ENCODE measurements at regions not wholly inside any gene's neighbourhood (a gene's known extent, or its start where the extent isn't known, plus 50 kb on each side); places are given as distances from the start of the nearest gene placed in this dataset.

- DNase-seq = no peak
- TF ChIP-seq CTCF (conservative IDR thresholded peaks at IDR 0.05) = no peak
Measured at GRCh38 chr12:43278541-43278832, 273.5 kb downstream of the ADAMTS20 start.

More at GRCh38 chr12:43278541-43278832, 273.5 kb downstream of the ADAMTS20 start:
- no peak overlapping the region for H2BK120ac ChIP-seq (ENCODE audit: low read depth, low read length, poor library complexity, severe bottlenecking)
- no peak overlapping the region for H3K23ac ChIP-seq (ENCODE audit: insufficient read length, low read depth, low read length)
- H4K91ac ChIP-seq (ENCODE audit: insufficient read length, low read depth, low read length) = no peak overlapping the region
- H3K4me1 ChIP-seq (ENCODE audit: insufficient read depth, low read length) = peaks cover under 1% of the 10 kb centered on the region
- no peak overlapping the region for H4K8ac ChIP-seq (replicated peaks; ENCODE audit: insufficient read length, low read depth, low read length)
- H3K9me3 ChIP-seq (ENCODE audit: control insufficient read depth, low read depth, low read length) = no peaks in the 10 kb centered on the region
- H3K4me3 Mint-ChIP-seq = no peak overlapping the region
- no peak overlapping the region for H3K18ac ChIP-seq (ENCODE audit: insufficient read length, low read depth, low read length)
- no peaks in the 10 kb centered on the region for H3K27me3 ChIP-seq (ENCODE audit: insufficient read depth, low read length)
- H2BK12ac ChIP-seq (ENCODE audit: insufficient read length, low read depth, low read length) = no peak overlapping the region
- no peak overlapping the region for H2AFZ ChIP-seq (ENCODE audit: low read length)
- H3K4me2 ChIP-seq (ENCODE audit: insufficient read depth, insufficient read length, low read length) = no peak overlapping the region
- H3K27ac ChIP-seq (ENCODE audit: insufficient read length, low read depth, low read length) = no peak overlapping the region
- WGBS (ENCODE audit: extremely low coverage, insufficient read length, low lambda C conversion rate) = no CpG with 5 or more reads among the region's 3 CpGs
- no peak overlapping the region for H3K9ac ChIP-seq (ENCODE audit: extremely low read depth, insufficient read length, low read length)
- H3K27me3 Mint-ChIP-seq (ENCODE audit: low read depth) = no peaks in the 10 kb centered on the region
- H3K79me2 ChIP-seq (ENCODE audit: insufficient read depth, low read length) = no peaks in the 10 kb centered on the region
- H3K79me1 ChIP-seq (ENCODE audit: insufficient read depth, low read depth, low read length, poor library complexity, severe bottlenecking) = no peaks in the 10 kb centered on the region
- H3K36me3 Mint-ChIP-seq (ENCODE audit: insufficient read depth in 1 of 3, low read depth in 3 of 3) = peaks cover 5 to 12% (median 8%) of the 10 kb centered on the region in 3 experiments; a peak in 6 of 7 replicates
- H3K23me2 ChIP-seq (ENCODE audit: insufficient read length, low read depth, low read length, poor library complexity, severe bottlenecking) = no peaks in the 10 kb centered on the region
- H2BK5ac ChIP-seq (ENCODE audit: insufficient read length, low read length) = no peak overlapping the region
- no peak overlapping the region for H3K27ac Mint-ChIP-seq
- H4K20me1 ChIP-seq (ENCODE audit: control insufficient read depth, insufficient read depth, insufficient read length) = no peaks in the 10 kb centered on the region
- no peak overlapping the region for H3K4ac ChIP-seq (ENCODE audit: low read depth, low read length)
- H2AK5ac ChIP-seq (ENCODE audit: insufficient read length, low read length) = no peak overlapping the region
- H2BK20ac ChIP-seq (ENCODE audit: low read depth, low read length, poor library complexity, severe bottlenecking) = no peak overlapping the region
- H3K56ac ChIP-seq (ENCODE audit: insufficient read length, low read depth, low read length) = no peak overlapping the region
- H4K5ac ChIP-seq (ENCODE audit: insufficient read length, low read depth, low read length) = no peak overlapping the region
- peaks cover 13 to 15% of the 10 kb centered on the region in 2 experiments for H3K4me1 Mint-ChIP-seq
- peaks cover 8 to 9% of the 10 kb centered on the region in 2 experiments; a peak in 3 of 5 replicates for H3K9me3 Mint-ChIP-seq
- H2BK15ac ChIP-seq (ENCODE audit: low read depth, low read length) = no peak overlapping the region
- no peak overlapping the region for H3T11ph ChIP-seq (ENCODE audit: low read length)
- H3K14ac ChIP-seq (ENCODE audit: insufficient read depth, low read length) = no peak overlapping the region
